ENCODE measurements at regions not wholly inside any gene's neighbourhood (a gene's known extent, or its start where the extent isn't known, plus 50 kb on each side); places are given as distances from the start of the nearest gene placed in this dataset.
"Not testable (repeated sequence)": the region's sequence is repeated elsewhere in the genome, so short reads cannot be mapped to it uniquely, and the experiment has no call there.

DNA sequence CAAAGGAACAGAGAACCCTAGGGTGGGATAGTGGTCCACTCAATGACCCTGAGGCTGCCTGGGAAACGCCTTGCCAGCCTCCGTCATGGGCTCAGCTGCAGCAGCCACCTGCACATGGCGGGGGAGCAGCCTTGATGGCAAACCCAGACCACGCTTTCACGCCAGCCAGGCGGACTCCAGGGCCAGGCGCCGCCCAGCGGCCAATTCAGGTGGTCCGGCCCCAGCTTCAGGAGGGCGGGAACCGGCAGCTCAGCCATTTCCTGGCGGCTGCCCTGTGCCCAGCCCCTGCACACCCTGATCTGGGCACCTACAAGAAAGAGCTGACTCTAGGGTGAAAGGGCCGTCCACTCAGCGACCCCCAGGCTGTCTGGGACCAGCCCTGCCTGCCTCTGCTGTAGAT is 87.5 kb downstream of the POTEG start:
- H3K27ac Mint-ChIP-seq; H3K36me3 ChIP-seq (ENCODE audit: control insufficient read depth, insufficient read depth, low read length); DNase-seq; H3K9me3 Mint-ChIP-seq; H3K4me3 Mint-ChIP-seq; H3K4me3 ChIP-seq (ENCODE audit: low read depth, low read length); H3K27me3 ChIP-seq (ENCODE audit: control insufficient read depth, insufficient read depth, low read length); H3K27ac ChIP-seq (ENCODE audit: insufficient read depth, low read length, poor library complexity, severe bottlenecking); H3K4me1 ChIP-seq (ENCODE audit: control insufficient read depth, insufficient read depth, low read length, poor library complexity, severe bottlenecking); H3K27me3 Mint-ChIP-seq; ATAC-seq (ENCODE audit: low read depth in 2 of 2); H3K4me1 Mint-ChIP-seq; H3K9me3 ChIP-seq (ENCODE audit: control insufficient read depth in 2 of 2, low read length in 2 of 2); H3K36me3 Mint-ChIP-seq: not testable (repeated sequence)

DNA sequence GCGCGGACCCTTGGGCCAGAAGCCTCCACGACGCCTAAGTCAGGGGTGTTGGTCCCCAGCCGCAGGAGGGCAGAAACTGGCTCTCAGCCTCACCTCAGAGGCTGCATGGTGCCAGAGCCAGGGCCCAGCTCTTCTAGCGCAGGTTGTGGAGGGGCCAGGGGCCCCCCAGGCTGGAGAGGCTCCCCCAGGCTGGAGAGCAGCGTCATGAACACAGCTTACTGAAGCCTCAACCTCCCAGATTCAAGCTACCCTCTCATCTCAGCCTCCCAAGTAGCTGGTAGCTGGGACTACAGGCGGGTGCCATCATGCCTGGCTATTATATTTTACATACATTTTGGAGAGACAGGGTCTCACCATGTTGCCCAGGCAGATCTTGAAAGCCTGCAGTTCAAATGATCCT is 87.0 kb downstream of the POTEG start:
- H3K4me3 Mint-ChIP-seq; H3K36me3 ChIP-seq (ENCODE audit: control insufficient read depth, insufficient read depth, low read length); H3K27ac Mint-ChIP-seq; H3K27me3 Mint-ChIP-seq; H3K4me3 ChIP-seq (ENCODE audit: low read depth, low read length); H3K4me1 Mint-ChIP-seq; H3K4me1 ChIP-seq (ENCODE audit: control insufficient read depth, insufficient read depth, low read length, poor library complexity, severe bottlenecking); H3K36me3 Mint-ChIP-seq; H3K27me3 ChIP-seq (ENCODE audit: control insufficient read depth, insufficient read depth, low read length); ATAC-seq (ENCODE audit: low read depth in 2 of 2); H3K27ac ChIP-seq (ENCODE audit: insufficient read depth, low read length, poor library complexity, severe bottlenecking); DNase-seq; H3K9me3 Mint-ChIP-seq; H3K9me3 ChIP-seq (ENCODE audit: control insufficient read depth in 2 of 2, low read length in 2 of 2): not testable (repeated sequence)

All from CD4-positive, CD25-positive, alpha-beta regulatory T cell (primary cell).